ENCODE measurements at regions not wholly inside any gene's neighbourhood (a gene's known extent, or its start where the extent isn't known, plus 50 kb on each side); places are given as distances from the start of the nearest gene placed in this dataset.
"Not testable (repeated sequence)": the region's sequence is repeated elsewhere in the genome, so short reads cannot be mapped to it uniquely, and the experiment has no call there.

GRCh38 chr12:40172879-40173278, 51.9 kb upstream of the LRRK2 start:
- POLR2A ChIA-PET, result no interaction called here
- CTCF ChIA-PET, result no interaction called here

GRCh38 chr12:40171501-40171900, 53.3 kb upstream of the LRRK2 start:
- CTCF ChIA-PET, result no interaction called here
- POLR2A ChIA-PET, result no interaction called here

DNA sequence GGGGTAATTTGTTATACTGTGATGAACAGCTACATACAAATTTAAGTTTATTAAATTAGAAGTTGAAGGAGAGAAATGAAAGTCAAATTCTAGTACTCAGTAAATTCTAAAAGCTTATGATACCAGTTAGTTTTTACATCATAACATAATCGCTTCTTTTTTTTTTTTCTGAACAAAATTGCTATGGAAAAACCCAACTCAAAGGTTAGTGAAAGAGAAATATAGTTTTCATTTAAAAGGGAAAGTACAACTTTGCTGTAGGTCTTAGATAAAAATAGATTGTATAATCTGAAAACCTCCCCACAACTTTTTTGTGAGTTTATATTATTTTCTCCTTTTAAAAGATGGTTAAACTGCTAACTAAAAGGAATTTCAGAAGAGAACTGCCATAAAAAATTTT, 53.7 kb upstream of the LRRK2 start:
- ChIA-PET CTCF (no interaction called here), POLR2A (no interaction called here)

DNA sequence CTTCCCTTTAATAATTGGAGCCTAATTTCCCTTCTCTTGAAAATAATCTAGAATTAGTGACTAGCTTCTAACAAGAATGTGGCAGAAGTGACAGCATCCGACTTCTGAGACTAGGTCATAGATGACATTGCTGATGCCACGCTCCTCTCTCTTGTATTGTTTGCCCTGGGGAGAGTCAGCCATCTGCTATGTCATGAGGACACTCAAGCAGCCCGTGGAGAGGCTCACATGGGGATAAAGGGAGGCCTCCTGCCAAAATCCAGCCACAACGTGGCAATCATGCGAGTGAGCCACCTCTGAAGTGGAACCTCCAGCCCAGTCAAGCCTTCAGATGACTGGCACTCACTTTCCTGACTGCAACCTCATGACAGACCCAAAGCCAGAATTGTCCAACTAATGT, 54.2 kb upstream of the LRRK2 start:
- CTCF ChIA-PET, result no interaction called here
- POLR2A ChIA-PET, result no interaction called here

DNA sequence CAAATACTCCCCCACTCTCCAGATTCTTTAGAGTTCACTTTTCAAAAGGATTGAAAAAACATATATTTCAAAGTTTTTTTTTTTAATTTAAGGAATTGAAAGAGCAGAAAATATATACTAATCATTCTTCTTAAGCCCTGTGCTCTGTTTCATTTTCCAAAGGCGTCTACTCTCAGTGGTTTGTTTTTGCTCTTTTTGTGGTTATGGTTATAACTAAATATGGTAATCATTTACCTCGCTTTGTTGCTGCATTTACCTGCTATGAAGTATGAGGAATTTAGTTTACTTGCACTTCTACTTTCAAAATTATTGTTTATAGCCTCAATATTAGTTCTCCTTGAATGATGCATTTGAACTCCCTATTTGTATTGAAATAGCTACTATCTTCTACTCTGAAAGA, 55.9 kb upstream of the LRRK2 start:
- ChIA-PET POLR2A (no interaction called here), CTCF (no interaction called here)

GRCh38 chr12:40168419-40168818, 56.4 kb upstream of the LRRK2 start:
- POLR2A ChIA-PET, CTCF ChIA-PET: not testable (repeated sequence)

GRCh38 chr12:40168001-40168400, 56.8 kb upstream of the LRRK2 start:
- CTCF ChIA-PET, result no interaction called here
- POLR2A ChIA-PET, result no interaction called here

GRCh38 chr12:40165179-40165578, 59.3 kb upstream of the SLC2A13 start:
- CTCF ChIA-PET, result no interaction called here
- POLR2A ChIA-PET, result no interaction called here

- POLR2A ChIA-PET, result no interaction called here
- CTCF ChIA-PET, result no interaction called here
These were observed 58.2 kb upstream of the SLC2A13 start for GRCh38 chr12:40164034-40164433.

DNA sequence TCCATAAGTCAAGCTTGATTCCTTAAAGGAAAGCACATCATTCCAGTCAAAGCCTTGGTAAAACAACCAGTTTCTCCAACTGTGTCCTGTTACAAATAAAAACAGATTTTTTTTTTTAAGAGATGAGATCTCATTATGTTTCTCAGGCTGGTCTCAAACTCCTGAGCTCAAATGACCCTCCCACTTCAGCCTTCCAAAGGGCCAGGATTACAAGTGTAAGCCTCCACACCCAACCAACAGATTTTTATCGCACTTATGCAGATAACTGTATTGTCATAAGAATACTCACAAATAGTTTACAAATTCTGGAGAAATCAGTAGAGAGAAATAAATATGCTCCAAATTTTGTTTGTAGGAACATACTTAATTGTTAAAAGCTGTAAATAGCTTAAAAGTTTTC, 56.2 kb upstream of the SLC2A13 start:
- CTCF ChIA-PET, result no interaction called here

GRCh38 chr12:40158592-40159111, 52.8 kb upstream of the SLC2A13 start:
- CTCF ChIA-PET, result no interaction called here
- POLR2A ChIA-PET, result no interaction called here

More for the DNA sequence above, 56.2 kb upstream of the SLC2A13 start:
- POLR2A ChIA-PET, result no interaction called here

- ChIA-PET POLR2A (no interaction called here), CTCF (interaction anchor here (0.6 kb wide), 1 partner anchor 48 kb away, joined by 3 read pairs; no protein-coding TSS in a partner anchor)
These were observed 51.5 kb upstream of the SLC2A13 start for GRCh38 chr12:40157336-40157735.

DNA sequence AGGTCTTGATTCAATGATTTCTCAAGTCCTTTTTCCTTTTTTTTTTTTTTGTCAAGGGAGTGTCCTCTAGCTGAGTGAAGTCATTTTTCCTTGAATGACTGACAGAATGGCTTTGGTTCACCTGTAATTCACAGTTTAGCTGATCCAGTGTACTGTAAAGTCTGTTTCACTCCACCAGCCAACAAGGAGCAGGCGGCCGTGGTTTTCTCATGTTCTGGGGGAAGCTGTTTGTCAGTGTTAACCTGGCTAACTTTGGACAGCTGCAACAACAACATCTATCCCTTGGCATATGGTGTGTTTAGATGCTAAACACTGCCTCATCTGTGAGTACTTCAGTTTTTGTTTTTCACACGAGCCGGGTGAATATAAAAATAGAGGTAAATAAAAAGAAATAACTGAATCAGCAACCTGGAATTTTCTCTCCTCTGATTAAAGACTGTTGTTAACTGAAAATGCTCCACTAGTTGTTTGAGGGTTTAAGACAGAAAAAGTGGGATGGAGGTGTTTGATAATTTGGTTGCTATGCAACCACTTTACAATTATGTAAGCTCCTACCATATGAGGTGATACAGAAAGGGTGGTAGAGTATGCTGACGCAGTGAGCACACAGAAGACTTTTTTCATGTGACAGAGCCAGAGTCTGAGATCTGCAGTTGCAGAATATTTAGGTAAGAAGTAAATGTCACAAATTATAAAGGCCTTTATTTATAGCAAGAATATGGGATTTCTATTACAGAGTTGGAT, 50.3 kb upstream of the SLC2A13 start:
- POLR2A ChIA-PET, result interaction anchor here (0.6 kb wide), 1 partner anchor 119 kb away, joined by 3 read pairs; no protein-coding TSS in a partner anchor
- CTCF ChIA-PET, result no interaction called here

All from activated CD8-positive, alpha-beta memory T cell treated with anti-CD3 and anti-CD28 coated beads for 36 hours (primary cell).